ENCODE measurements at regions not wholly inside any gene's neighbourhood (a gene's known extent, or its start where the extent isn't known, plus 50 kb on each side); places are given as distances from the start of the nearest gene placed in this dataset.

DNA sequence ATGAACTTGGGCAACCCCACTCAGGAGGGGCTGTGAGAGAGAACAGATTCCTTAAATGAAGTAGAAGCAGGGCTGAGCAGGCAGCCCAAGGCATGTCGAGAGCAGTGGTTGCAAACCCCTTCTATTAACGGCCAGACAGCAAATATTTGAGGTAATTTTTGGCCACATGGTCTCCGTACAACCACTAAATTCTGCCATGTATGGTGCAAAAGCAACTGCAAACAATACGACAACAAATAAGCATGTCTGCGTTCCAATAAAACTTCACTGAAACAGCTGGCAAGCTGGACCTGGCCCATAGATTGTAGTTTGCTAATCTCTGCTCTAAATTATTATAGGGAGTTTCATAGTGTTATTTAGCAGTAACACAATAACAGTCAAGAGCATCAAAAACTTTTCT lies 217.0 kb upstream of the ZNF521 start:
- Histone ChIP-seq H3K79me2 (ENCODE audit: low read length) (no peaks in the 10 kb centered on the region), H2AFZ (ENCODE audit: low read length) (no peak overlapping the region), H3K9me2 (replicated peaks; ENCODE audit: insufficient read depth, low read length) (no peaks in the 10 kb centered on the region), H4K20me1 (ENCODE audit: insufficient read depth, low read depth, low read length) (no peaks in the 10 kb centered on the region), H3K4me2 (ENCODE audit: low read depth, low read length, poor library complexity, severe bottlenecking) (no peak overlapping the region), H3K9me3 (ENCODE audit: low read length) (no peaks in the 10 kb centered on the region), H3K4me1 (ENCODE audit: low read length) (no peaks in the 10 kb centered on the region), H3K9ac (ENCODE audit: low read length) (no peak overlapping the region), H3K27ac (ENCODE audit: low read length) (no peak overlapping the region), H3K27me3 (ENCODE audit: low read length) (no peaks in the 10 kb centered on the region), H3K36me3 (ENCODE audit: insufficient read depth, low read length) (no peaks in the 10 kb centered on the region), H3K4me3 (ENCODE audit: low read length) (no peak overlapping the region)
- DNase-seq, result no peak

DNA sequence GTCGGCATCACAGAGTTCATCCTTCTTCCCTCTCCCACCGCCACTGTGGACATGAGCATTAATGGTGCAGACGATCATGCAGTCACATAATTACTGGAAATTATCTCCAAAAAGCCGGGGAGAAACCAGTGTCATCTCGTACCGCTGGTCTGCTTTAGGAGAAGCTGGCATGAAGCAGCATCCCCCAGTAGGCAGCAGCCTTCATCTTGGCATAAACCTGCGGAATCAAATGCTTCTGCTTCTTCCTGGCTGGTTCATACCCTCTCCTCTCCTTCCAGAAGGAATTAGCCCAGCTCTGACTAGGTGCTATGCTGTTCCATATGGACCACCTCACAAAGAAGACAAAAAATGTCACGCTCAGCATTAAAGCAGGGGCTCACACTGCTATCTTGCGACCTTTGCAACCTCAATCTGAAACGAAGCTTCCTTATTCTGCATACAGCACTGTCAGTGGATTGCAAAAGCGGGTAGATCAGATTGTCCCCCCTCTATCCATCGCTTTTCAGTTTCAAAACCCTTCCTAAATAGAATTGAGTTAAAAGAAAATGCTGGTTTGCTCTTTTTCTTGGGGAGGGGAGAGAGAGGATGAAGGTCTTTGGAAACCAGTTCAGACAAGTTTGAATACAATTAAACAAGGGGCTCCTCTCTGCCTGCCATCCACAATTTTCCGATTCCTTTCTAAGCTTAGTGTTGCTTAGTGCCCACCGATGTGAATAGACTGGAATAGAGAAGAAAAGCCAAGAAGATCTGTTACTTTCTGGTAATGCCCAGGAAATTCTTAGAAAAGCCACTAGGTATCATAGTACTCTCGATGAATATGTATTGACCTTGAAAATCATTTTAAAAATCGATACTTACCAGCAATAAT lies 212.1 kb upstream of the ZNF521 start:
- H3K9me3 ChIP-seq (ENCODE audit: low read length), result no peaks in the 10 kb centered on the region
- no peak for DNase-seq
- no peaks in the 10 kb centered on the region for H3K27me3 ChIP-seq (ENCODE audit: low read length)
- H3K36me3 ChIP-seq (ENCODE audit: insufficient read depth, low read length), result no peaks in the 10 kb centered on the region
- H2AFZ ChIP-seq (ENCODE audit: low read length), result no peak overlapping the region
- no peak overlapping the region for H3K9ac ChIP-seq (ENCODE audit: low read length)
- no peaks in the 10 kb centered on the region for H4K20me1 ChIP-seq (ENCODE audit: insufficient read depth, low read depth, low read length)
- no peaks in the 10 kb centered on the region for H3K9me2 ChIP-seq (replicated peaks; ENCODE audit: insufficient read depth, low read length)
- H3K79me2 ChIP-seq (ENCODE audit: low read length), result no peaks in the 10 kb centered on the region
- H3K4me1 ChIP-seq (ENCODE audit: low read length), result no peaks in the 10 kb centered on the region
- H3K4me3 ChIP-seq (ENCODE audit: low read length), result no peak overlapping the region
- no peak overlapping the region for H3K27ac ChIP-seq (ENCODE audit: low read length)
- H3K4me2 ChIP-seq (ENCODE audit: low read depth, low read length, poor library complexity, severe bottlenecking), result no peak overlapping the region

- Histone ChIP-seq H4K20me1 (ENCODE audit: insufficient read depth, low read depth, low read length) (no peaks in the 10 kb centered on the region), H3K4me2 (ENCODE audit: low read depth, low read length, poor library complexity, severe bottlenecking) (no peak overlapping the region), H3K9ac (ENCODE audit: low read length) (no peak overlapping the region), H3K4me1 (ENCODE audit: low read length) (no peaks in the 10 kb centered on the region), H3K36me3 (ENCODE audit: insufficient read depth, low read length) (no peaks in the 10 kb centered on the region), H3K79me2 (ENCODE audit: low read length) (no peaks in the 10 kb centered on the region), H3K9me3 (ENCODE audit: low read length) (no peaks in the 10 kb centered on the region), H2AFZ (ENCODE audit: low read length) (no peak overlapping the region), H3K9me2 (replicated peaks; ENCODE audit: insufficient read depth, low read length) (no peaks in the 10 kb centered on the region), H3K27ac (ENCODE audit: low read length) (no peak overlapping the region), H3K27me3 (ENCODE audit: low read length) (no peaks in the 10 kb centered on the region), H3K4me3 (ENCODE audit: low read length) (no peak overlapping the region)
- no peak for DNase-seq
These were observed 211.4 kb upstream of the ZNF521 start for GRCh38 chr18:25563346-25563745.

- no peaks in the 10 kb centered on the region for H3K36me3 ChIP-seq (ENCODE audit: insufficient read depth, low read length)
- H3K27me3 ChIP-seq (ENCODE audit: low read length), result no peaks in the 10 kb centered on the region
- no peak overlapping the region for H2AFZ ChIP-seq (ENCODE audit: low read length)
- no peaks in the 10 kb centered on the region for H4K20me1 ChIP-seq (ENCODE audit: insufficient read depth, low read depth, low read length)
- H3K4me3 ChIP-seq (ENCODE audit: low read length), result no peak overlapping the region
- H3K9ac ChIP-seq (ENCODE audit: low read length), result no peak overlapping the region
- no peaks in the 10 kb centered on the region for H3K9me2 ChIP-seq (replicated peaks; ENCODE audit: insufficient read depth, low read length)
- H3K4me2 ChIP-seq (ENCODE audit: low read depth, low read length, poor library complexity, severe bottlenecking), result no peak overlapping the region
- H3K27ac ChIP-seq (ENCODE audit: low read length), result no peak overlapping the region
- H3K79me2 ChIP-seq (ENCODE audit: low read length), result no peaks in the 10 kb centered on the region
- H3K4me1 ChIP-seq (ENCODE audit: low read length), result no peaks in the 10 kb centered on the region
- peak; percentile 64 for DNase-seq
- H3K9me3 ChIP-seq (ENCODE audit: low read length), result no peaks in the 10 kb centered on the region
These were observed 210.0 kb upstream of the ZNF521 start for GRCh38 chr18:25561918-25562317.

GRCh38 chr18:25560369-25560768 lies 208.4 kb upstream of the ZNF521 start:
- no peak overlapping the region for H2AFZ ChIP-seq (ENCODE audit: low read length)
- no peaks in the 10 kb centered on the region for H4K20me1 ChIP-seq (ENCODE audit: insufficient read depth, low read depth, low read length)
- H3K79me2 ChIP-seq (ENCODE audit: low read length), result no peaks in the 10 kb centered on the region
- no peak overlapping the region for H3K9ac ChIP-seq (ENCODE audit: low read length)
- H3K4me1 ChIP-seq (ENCODE audit: low read length), result no peaks in the 10 kb centered on the region
- H3K9me3 ChIP-seq (ENCODE audit: low read length), result no peaks in the 10 kb centered on the region
- no peaks in the 10 kb centered on the region for H3K36me3 ChIP-seq (ENCODE audit: insufficient read depth, low read length)
- no peak overlapping the region for H3K27ac ChIP-seq (ENCODE audit: low read length)
- no peak overlapping the region for H3K4me3 ChIP-seq (ENCODE audit: low read length)
- no peak overlapping the region for H3K4me2 ChIP-seq (ENCODE audit: low read depth, low read length, poor library complexity, severe bottlenecking)
- DNase-seq, result no peak
- no peaks in the 10 kb centered on the region for H3K9me2 ChIP-seq (replicated peaks; ENCODE audit: insufficient read depth, low read length)
- H3K27me3 ChIP-seq (ENCODE audit: low read length), result no peaks in the 10 kb centered on the region

GRCh38 chr18:25557011-25557410 lies 205.0 kb upstream of the ZNF521 start:
- no peak overlapping the region for H3K4me3 ChIP-seq (ENCODE audit: low read length)
- no peaks in the 10 kb centered on the region for H3K36me3 ChIP-seq (ENCODE audit: insufficient read depth, low read length)
- H3K9me3 ChIP-seq (ENCODE audit: low read length), result no peaks in the 10 kb centered on the region
- H3K27me3 ChIP-seq (ENCODE audit: low read length), result no peaks in the 10 kb centered on the region
- no peak overlapping the region for H2AFZ ChIP-seq (ENCODE audit: low read length)
- DNase-seq, result no peak
- H3K9me2 ChIP-seq (replicated peaks; ENCODE audit: insufficient read depth, low read length), result no peaks in the 10 kb centered on the region
- H3K79me2 ChIP-seq (ENCODE audit: low read length), result no peaks in the 10 kb centered on the region
- no peaks in the 10 kb centered on the region for H4K20me1 ChIP-seq (ENCODE audit: insufficient read depth, low read depth, low read length)
- no peak overlapping the region for H3K4me2 ChIP-seq (ENCODE audit: low read depth, low read length, poor library complexity, severe bottlenecking)
- no peak overlapping the region for H3K27ac ChIP-seq (ENCODE audit: low read length)
- H3K4me1 ChIP-seq (ENCODE audit: low read length), result no peaks in the 10 kb centered on the region
- no peak overlapping the region for H3K9ac ChIP-seq (ENCODE audit: low read length)

- H3K4me3 ChIP-seq (ENCODE audit: low read length), result no peak overlapping the region
- H3K4me1 ChIP-seq (ENCODE audit: low read length), result no peaks in the 10 kb centered on the region
- H3K9me2 ChIP-seq (replicated peaks; ENCODE audit: insufficient read depth, low read length), result no peaks in the 10 kb centered on the region
- no peak overlapping the region for H3K4me2 ChIP-seq (ENCODE audit: low read depth, low read length, poor library complexity, severe bottlenecking)
- no peaks in the 10 kb centered on the region for H3K9me3 ChIP-seq (ENCODE audit: low read length)
- H3K9ac ChIP-seq (ENCODE audit: low read length), result no peak overlapping the region
- H2AFZ ChIP-seq (ENCODE audit: low read length), result no peak overlapping the region
- H3K79me2 ChIP-seq (ENCODE audit: low read length), result no peaks in the 10 kb centered on the region
- no peaks in the 10 kb centered on the region for H4K20me1 ChIP-seq (ENCODE audit: insufficient read depth, low read depth, low read length)
- H3K27ac ChIP-seq (ENCODE audit: low read length), result no peak overlapping the region
- no peaks in the 10 kb centered on the region for H3K36me3 ChIP-seq (ENCODE audit: insufficient read depth, low read length)
- H3K27me3 ChIP-seq (ENCODE audit: low read length), result no peaks in the 10 kb centered on the region
- no peak for DNase-seq
These were observed 201.8 kb upstream of the ZNF521 start for GRCh38 chr18:25553631-25554263.

DNA sequence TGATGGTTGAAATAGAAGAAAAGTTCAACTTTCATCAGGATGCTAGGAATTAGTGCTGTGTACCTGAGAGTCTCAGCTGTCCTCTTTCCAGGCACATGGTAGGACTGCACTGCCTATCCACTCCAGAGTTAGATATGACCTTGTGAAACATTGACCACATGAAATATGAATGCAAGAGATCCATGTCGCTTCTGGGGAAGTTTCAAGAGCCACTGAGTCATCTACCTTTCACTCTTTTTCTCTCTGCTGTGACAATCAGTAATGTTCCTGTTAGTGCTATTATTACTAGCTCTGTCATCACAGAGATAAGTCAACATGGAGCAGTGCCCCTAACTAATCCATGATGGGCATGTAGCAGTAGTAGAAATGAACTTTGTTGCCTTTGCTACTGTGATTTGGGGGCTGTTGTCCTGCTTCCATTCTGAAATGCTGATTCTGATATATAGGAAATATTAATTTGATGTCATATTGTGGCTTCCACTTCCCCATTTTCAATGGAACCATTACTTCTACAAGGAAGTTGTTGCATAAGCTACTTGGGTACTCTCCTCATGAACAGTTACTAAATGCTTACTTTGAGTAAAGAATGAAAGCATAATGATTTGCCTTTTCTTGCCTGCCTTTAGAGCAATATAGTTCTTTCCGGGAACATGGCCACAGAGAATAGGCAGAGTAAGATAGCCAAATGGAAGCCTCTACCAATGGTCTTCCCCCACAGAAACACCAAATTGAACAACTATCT lies 192.8 kb upstream of the ZNF521 start:
- Histone ChIP-seq H3K27me3 (ENCODE audit: low read length) (no peaks in the 10 kb centered on the region), H3K9ac (ENCODE audit: low read length) (no peak overlapping the region), H3K27ac (ENCODE audit: low read length) (no peak overlapping the region), H3K4me1 (ENCODE audit: low read length) (no peaks in the 10 kb centered on the region), H3K9me3 (ENCODE audit: low read length) (no peaks in the 10 kb centered on the region), H3K4me2 (ENCODE audit: low read depth, low read length, poor library complexity, severe bottlenecking) (no peak overlapping the region), H4K20me1 (ENCODE audit: insufficient read depth, low read depth, low read length) (no peaks in the 10 kb centered on the region), H3K4me3 (ENCODE audit: low read length) (no peak overlapping the region), H3K36me3 (ENCODE audit: insufficient read depth, low read length) (no peaks in the 10 kb centered on the region), H3K79me2 (ENCODE audit: low read length) (no peaks in the 10 kb centered on the region), H3K9me2 (replicated peaks; ENCODE audit: insufficient read depth, low read length) (no peaks in the 10 kb centered on the region; the same call in 1 of the 2 replicates), H2AFZ (ENCODE audit: low read length) (no peak overlapping the region)
- no peak for DNase-seq

Data from Karpas-422 (cell line).